ENCODE measurements at regions not wholly inside any gene's neighbourhood (a gene's known extent, or its start where the extent isn't known, plus 50 kb on each side); places are given as distances from the start of the nearest gene placed in this dataset.
A peak's percentile ranks its signal among the peaks of the same experiment; 100 is the strongest.
"Not testable (repeated sequence)": the region's sequence is repeated elsewhere in the genome, so short reads cannot be mapped to it uniquely, and the experiment has no call there.

GRCh38 chr20:47850146-47850545, 64.9 kb upstream of the SULF2 start:
- Histone ChIP-seq H3K36me3 (ENCODE audit: control insufficient read depth, insufficient read depth, low read length) (no peaks in the 10 kb centered on the region), H3K9me3 (ENCODE audit: control insufficient read depth, low read depth, low read length) (no peaks in the 10 kb centered on the region), H3K27ac (ENCODE audit: low read length) (no peak overlapping the region), H3K27me3 (ENCODE audit: control insufficient read depth, insufficient read depth, low read length) (no peaks in the 10 kb centered on the region), H3K4me3 (ENCODE audit: low read length) (no peak overlapping the region), H3K4me1 (ENCODE audit: control insufficient read depth, insufficient read depth, low read length) (no peaks in the 10 kb centered on the region)
- DNase-seq, result no peak
- WGBS (ENCODE audit: insufficient coverage, low lambda C conversion rate), result 80% methylated on average over 2 of the region's 5 CpGs

GRCh38 chr20:47849596-47849995, 64.3 kb upstream of the SULF2 start:
- no peaks in the 10 kb centered on the region for H3K36me3 ChIP-seq (ENCODE audit: control insufficient read depth, insufficient read depth, low read length)
- H3K27me3 ChIP-seq (ENCODE audit: control insufficient read depth, insufficient read depth, low read length), result no peaks in the 10 kb centered on the region
- no peak for DNase-seq
- H3K4me1 ChIP-seq (ENCODE audit: control insufficient read depth, insufficient read depth, low read length), result no peaks in the 10 kb centered on the region
- WGBS (ENCODE audit: insufficient coverage, low lambda C conversion rate), result no CpG with 5 or more reads among the region's 2 CpGs
- no peak overlapping the region for H3K27ac ChIP-seq (ENCODE audit: low read length)
- no peaks in the 10 kb centered on the region for H3K9me3 ChIP-seq (ENCODE audit: control insufficient read depth, low read depth, low read length)
- H3K4me3 ChIP-seq (ENCODE audit: low read length), result no peak overlapping the region

- no peaks in the 10 kb centered on the region for H3K4me1 ChIP-seq (ENCODE audit: control insufficient read depth, insufficient read depth, low read length)
- no peak overlapping the region for H3K27ac ChIP-seq (ENCODE audit: low read length)
- no peak overlapping the region for H3K4me3 ChIP-seq (ENCODE audit: low read length)
- H3K36me3 ChIP-seq (ENCODE audit: control insufficient read depth, insufficient read depth, low read length), result no peaks in the 10 kb centered on the region
- no peak for DNase-seq
- no CpG with 5 or more reads among the region's 15 CpGs for WGBS (ENCODE audit: insufficient coverage, low lambda C conversion rate)
- H3K27me3 ChIP-seq (ENCODE audit: control insufficient read depth, insufficient read depth, low read length), result no peaks in the 10 kb centered on the region
- no peaks in the 10 kb centered on the region for H3K9me3 ChIP-seq (ENCODE audit: control insufficient read depth, low read depth, low read length)
Observed at GRCh38 chr20:47849006-47849405, 63.7 kb upstream of the SULF2 start.

DNA sequence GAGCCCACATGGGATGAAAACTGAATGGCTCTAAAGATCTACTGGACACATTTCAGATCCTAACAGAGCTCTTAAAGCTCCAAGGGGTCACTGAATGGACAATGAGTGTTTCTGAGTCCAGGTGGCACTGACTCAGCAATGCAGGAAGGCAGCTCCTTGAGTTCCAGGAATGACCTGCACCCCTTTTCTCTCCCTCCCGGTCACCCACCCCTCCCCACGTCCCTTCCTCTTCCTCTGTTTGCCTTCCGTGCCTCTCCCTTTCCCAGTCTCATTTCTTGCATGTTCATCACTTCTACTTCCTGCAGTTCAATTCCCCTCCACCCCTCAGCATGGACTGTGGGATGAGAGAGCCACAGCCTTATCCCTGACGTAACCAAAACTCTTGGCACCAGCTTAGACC, 63.3 kb upstream of the SULF2 start:
- H3K4me1 ChIP-seq (ENCODE audit: control insufficient read depth, insufficient read depth, low read length); H3K9me3 ChIP-seq (ENCODE audit: control insufficient read depth, low read depth, low read length); H3K27me3 ChIP-seq (ENCODE audit: control insufficient read depth, insufficient read depth, low read length); H3K4me3 ChIP-seq (ENCODE audit: low read length); H3K27ac ChIP-seq (ENCODE audit: low read length); DNase-seq; H3K36me3 ChIP-seq (ENCODE audit: control insufficient read depth, insufficient read depth, low read length): not testable (repeated sequence)
- no CpG with 5 or more reads among the region's 4 CpGs for WGBS (ENCODE audit: insufficient coverage, low lambda C conversion rate)

- Histone ChIP-seq H3K27me3 (ENCODE audit: control insufficient read depth, insufficient read depth, low read length) (no peaks in the 10 kb centered on the region), H3K36me3 (ENCODE audit: control insufficient read depth, insufficient read depth, low read length) (no peaks in the 10 kb centered on the region), H3K4me3 (ENCODE audit: low read length) (no peak overlapping the region), H3K27ac (ENCODE audit: low read length) (no peak overlapping the region), H3K9me3 (ENCODE audit: control insufficient read depth, low read depth, low read length) (no peaks in the 10 kb centered on the region), H3K4me1 (ENCODE audit: control insufficient read depth, insufficient read depth, low read length) (no peaks in the 10 kb centered on the region)
- no CpG with 5 or more reads among the region's 8 CpGs for WGBS (ENCODE audit: insufficient coverage, low lambda C conversion rate)
- DNase-seq, result no peak
Observed at GRCh38 chr20:47847884-47848485, 62.7 kb upstream of the SULF2 start.

DNA sequence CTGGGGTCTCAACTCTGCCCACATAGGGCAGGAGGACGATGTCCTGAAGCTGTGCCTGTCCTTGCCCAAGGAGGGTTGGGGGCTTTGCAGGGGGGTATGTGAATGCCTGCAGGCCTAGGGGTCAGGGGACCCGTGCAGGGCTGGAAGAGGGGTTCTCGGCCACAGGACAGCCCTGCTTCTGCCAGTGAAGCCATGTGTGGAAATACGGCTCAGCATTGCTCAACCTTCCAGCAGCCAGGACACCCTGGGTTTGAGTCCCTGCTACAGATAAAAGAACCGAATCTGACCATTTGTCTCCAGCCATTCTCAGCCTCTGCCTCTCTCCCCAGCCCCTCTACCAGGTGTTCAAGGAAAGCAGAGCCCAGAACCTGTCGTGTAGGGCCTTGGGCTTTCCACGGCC, 61.9 kb upstream of the SULF2 start:
- WGBS (ENCODE audit: insufficient coverage, low lambda C conversion rate), result no CpG with 5 or more reads among the region's 7 CpGs
- not testable (repeated sequence) for H3K36me3 ChIP-seq (ENCODE audit: control insufficient read depth, insufficient read depth, low read length); H3K4me3 ChIP-seq (ENCODE audit: low read length); H3K27me3 ChIP-seq (ENCODE audit: control insufficient read depth, insufficient read depth, low read length); H3K4me1 ChIP-seq (ENCODE audit: control insufficient read depth, insufficient read depth, low read length); DNase-seq; H3K27ac ChIP-seq (ENCODE audit: low read length); H3K9me3 ChIP-seq (ENCODE audit: control insufficient read depth, low read depth, low read length)

- H3K27ac ChIP-seq (ENCODE audit: low read length); H3K36me3 ChIP-seq (ENCODE audit: control insufficient read depth, insufficient read depth, low read length); H3K4me1 ChIP-seq (ENCODE audit: control insufficient read depth, insufficient read depth, low read length); H3K9me3 ChIP-seq (ENCODE audit: control insufficient read depth, low read depth, low read length); H3K4me3 ChIP-seq (ENCODE audit: low read length); H3K27me3 ChIP-seq (ENCODE audit: control insufficient read depth, insufficient read depth, low read length); DNase-seq: not testable (repeated sequence)
- WGBS (ENCODE audit: insufficient coverage, low lambda C conversion rate), result no CpG with 5 or more reads among the region's 10 CpGs
Observed at GRCh38 chr20:47846651-47847050, 61.4 kb upstream of the SULF2 start.

GRCh38 chr20:47845382-47845977, 60.2 kb upstream of the SULF2 start:
- no CpG with 5 or more reads among the region's 10 CpGs for WGBS (ENCODE audit: insufficient coverage, low lambda C conversion rate)
- not testable (repeated sequence) for H3K4me1 ChIP-seq (ENCODE audit: control insufficient read depth, insufficient read depth, low read length); H3K27me3 ChIP-seq (ENCODE audit: control insufficient read depth, insufficient read depth, low read length); DNase-seq; H3K9me3 ChIP-seq (ENCODE audit: control insufficient read depth, low read depth, low read length); H3K27ac ChIP-seq (ENCODE audit: low read length); H3K36me3 ChIP-seq (ENCODE audit: control insufficient read depth, insufficient read depth, low read length); H3K4me3 ChIP-seq (ENCODE audit: low read length)

DNA sequence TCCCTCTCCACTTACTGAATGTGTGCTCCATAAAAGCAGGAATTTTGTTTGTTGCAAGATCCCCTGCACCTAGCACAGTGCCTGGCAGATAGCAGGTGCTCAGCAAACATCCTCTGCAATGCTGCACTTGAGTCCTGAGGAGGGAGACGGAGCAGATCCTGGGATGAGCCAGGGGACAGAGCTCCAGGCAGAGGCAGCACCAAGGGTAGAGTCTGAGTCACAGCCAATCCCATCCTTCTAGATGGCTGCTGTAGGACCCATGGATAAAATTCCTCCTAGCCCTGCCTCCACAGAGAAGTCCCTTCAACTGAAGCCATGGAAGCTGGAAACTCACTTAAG, 59.3 kb upstream of the SULF2 start:
- H3K36me3 ChIP-seq (ENCODE audit: control insufficient read depth, insufficient read depth, low read length); H3K9me3 ChIP-seq (ENCODE audit: control insufficient read depth, low read depth, low read length): not testable (repeated sequence)
- WGBS (ENCODE audit: insufficient coverage, low lambda C conversion rate), result no CpG with 5 or more reads among the region's 1 CpG

DNA sequence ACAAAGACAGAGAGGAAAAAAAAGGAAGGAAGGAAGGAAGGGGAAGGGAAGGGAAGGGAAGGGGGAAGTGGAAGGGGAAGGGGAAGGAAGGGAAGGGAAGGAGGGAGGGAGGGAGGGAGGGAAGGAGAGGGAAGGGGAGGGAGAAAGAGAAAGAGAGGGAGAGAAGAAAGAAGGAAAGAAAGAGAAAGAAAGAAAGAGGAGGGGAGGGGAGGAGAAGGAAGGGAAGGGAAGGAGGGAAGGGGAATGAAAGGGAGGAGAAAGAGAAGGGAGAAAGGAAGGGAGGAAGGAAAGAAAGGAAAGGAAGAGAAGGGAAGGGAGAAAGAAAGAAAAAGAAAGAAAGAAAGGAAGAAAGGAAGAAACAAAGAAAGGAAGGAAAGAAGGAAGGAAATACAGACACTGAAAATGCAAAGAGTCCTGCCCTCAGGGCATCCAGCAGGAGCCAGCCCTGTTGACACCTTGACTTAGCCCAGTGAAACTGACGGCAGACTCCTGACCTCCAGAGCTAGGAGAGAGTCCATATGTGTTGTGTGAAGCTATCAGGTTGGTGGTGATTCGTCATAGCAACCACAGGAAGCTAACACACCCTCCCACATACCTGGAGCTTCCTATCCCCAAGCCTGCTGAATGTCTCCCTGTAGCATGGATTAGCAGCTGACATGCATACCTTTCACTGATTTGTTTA, 58.7 kb upstream of the SULF2 start:
- DNase-seq, result peak in 1 of 2 donors; percentile 27
- Histone ChIP-seq H3K36me3 (ENCODE audit: control insufficient read depth, insufficient read depth, low read length) (no peaks in the 10 kb centered on the region), H3K4me3 (ENCODE audit: low read length) (no peak overlapping the region), H3K27ac (ENCODE audit: low read length) (no peak overlapping the region), H3K9me3 (ENCODE audit: control insufficient read depth, low read depth, low read length) (no peaks in the 10 kb centered on the region), H3K27me3 (ENCODE audit: control insufficient read depth, insufficient read depth, low read length) (no peaks in the 10 kb centered on the region), H3K4me1 (ENCODE audit: control insufficient read depth, insufficient read depth, low read length) (no peaks in the 10 kb centered on the region)
- WGBS (ENCODE audit: insufficient coverage, low lambda C conversion rate), result no CpG with 5 or more reads among the region's 2 CpGs

More for the DNA sequence above, 59.3 kb upstream of the SULF2 start:
- not testable (repeated sequence) for H3K4me1 ChIP-seq (ENCODE audit: control insufficient read depth, insufficient read depth, low read length); H3K4me3 ChIP-seq (ENCODE audit: low read length); H3K27ac ChIP-seq (ENCODE audit: low read length); H3K27me3 ChIP-seq (ENCODE audit: control insufficient read depth, insufficient read depth, low read length); DNase-seq

DNA sequence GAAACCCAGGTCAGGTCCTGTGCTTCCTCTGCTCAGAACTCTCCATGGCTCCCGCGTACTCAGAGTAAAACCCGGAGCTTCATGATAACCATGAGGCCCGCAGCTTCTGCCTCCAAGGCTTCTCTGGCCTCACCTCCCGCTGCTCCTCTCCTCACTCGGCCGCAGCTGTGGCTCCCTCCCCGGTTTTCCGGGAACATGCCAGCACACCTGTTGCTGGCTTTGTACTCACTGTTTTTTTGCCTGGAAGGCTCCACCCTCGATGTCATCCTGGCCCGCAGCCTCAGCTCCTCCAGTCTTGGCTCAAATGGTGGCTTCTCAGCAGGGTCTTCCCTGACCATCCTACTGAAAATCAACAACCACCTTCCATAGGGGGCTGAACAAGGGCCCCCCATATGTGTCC, 57.7 kb upstream of the SULF2 start:
- not testable (repeated sequence) for H3K36me3 ChIP-seq (ENCODE audit: control insufficient read depth, insufficient read depth, low read length); H3K9me3 ChIP-seq (ENCODE audit: control insufficient read depth, low read depth, low read length); DNase-seq; H3K4me1 ChIP-seq (ENCODE audit: control insufficient read depth, insufficient read depth, low read length); H3K4me3 ChIP-seq (ENCODE audit: low read length); H3K27me3 ChIP-seq (ENCODE audit: control insufficient read depth, insufficient read depth, low read length); H3K27ac ChIP-seq (ENCODE audit: low read length)
- no CpG with 5 or more reads among the region's 11 CpGs for WGBS (ENCODE audit: insufficient coverage, low lambda C conversion rate)
